ENCODE measurements at regions not wholly inside any gene's neighbourhood (a gene's known extent, or its start where the extent isn't known, plus 50 kb on each side); places are given as distances from the start of the nearest gene placed in this dataset.

DNA sequence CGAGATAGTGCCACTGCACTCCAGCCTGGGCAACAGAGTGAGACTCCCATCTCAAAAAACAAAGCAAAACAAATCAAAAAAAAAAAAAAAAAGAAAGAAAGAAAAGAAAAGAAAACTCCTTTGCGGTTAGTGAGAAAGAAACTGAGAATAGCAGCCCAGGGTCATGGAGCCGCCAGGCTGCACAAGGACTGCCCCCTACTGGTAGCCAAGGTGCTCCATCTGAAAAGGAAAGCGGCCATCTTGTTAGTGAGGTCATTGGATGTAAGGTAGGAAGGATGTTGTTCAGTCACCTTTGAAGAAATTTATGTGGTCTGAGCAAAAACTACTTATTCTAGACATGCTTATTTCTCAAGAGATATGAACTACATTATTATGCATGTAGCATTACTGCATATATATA is 660.6 kb upstream of the TENM3 start:
- Histone ChIP-seq H3K27ac (ENCODE audit: poor library complexity, severe bottlenecking) (no peak overlapping the region), H3K4me3 (ENCODE audit: severe bottlenecking) (no peak overlapping the region), H3K9me3 (ENCODE audit: severe bottlenecking) (no peaks in the 10 kb centered on the region), H3K27me3 (ENCODE audit: insufficient read depth, poor library complexity, severe bottlenecking) (no peaks in the 10 kb centered on the region), H3K36me3 (ENCODE audit: low read depth) (no peaks in the 10 kb centered on the region), H3K4me1 (ENCODE audit: insufficient read depth, poor library complexity, severe bottlenecking) (no peaks in the 10 kb centered on the region)
- no peak for DNase-seq (ENCODE audit: low spot score)
- no peak for ATAC-seq (ENCODE audit: low read depth)
- TF ChIP-seq, protein P1, sequence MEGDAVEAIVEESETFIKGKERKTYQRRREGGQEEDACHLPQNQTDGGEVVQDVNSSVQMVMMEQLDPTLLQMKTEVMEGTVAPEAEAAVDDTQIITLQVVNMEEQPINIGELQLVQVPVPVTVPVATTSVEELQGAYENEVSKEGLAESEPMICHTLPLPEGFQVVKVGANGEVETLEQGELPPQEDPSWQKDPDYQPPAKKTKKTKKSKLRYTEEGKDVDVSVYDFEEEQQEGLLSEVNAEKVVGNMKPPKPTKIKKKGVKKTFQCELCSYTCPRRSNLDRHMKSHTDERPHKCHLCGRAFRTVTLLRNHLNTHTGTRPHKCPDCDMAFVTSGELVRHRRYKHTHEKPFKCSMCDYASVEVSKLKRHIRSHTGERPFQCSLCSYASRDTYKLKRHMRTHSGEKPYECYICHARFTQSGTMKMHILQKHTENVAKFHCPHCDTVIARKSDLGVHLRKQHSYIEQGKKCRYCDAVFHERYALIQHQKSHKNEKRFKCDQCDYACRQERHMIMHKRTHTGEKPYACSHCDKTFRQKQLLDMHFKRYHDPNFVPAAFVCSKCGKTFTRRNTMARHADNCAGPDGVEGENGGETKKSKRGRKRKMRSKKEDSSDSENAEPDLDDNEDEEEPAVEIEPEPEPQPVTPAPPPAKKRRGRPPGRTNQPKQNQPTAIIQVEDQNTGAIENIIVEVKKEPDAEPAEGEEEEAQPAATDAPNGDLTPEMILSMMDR (IDR thresholded peaks at IDR 0.05; ENCODE audit: poor library complexity, severe bottlenecking): no peak

DNA sequence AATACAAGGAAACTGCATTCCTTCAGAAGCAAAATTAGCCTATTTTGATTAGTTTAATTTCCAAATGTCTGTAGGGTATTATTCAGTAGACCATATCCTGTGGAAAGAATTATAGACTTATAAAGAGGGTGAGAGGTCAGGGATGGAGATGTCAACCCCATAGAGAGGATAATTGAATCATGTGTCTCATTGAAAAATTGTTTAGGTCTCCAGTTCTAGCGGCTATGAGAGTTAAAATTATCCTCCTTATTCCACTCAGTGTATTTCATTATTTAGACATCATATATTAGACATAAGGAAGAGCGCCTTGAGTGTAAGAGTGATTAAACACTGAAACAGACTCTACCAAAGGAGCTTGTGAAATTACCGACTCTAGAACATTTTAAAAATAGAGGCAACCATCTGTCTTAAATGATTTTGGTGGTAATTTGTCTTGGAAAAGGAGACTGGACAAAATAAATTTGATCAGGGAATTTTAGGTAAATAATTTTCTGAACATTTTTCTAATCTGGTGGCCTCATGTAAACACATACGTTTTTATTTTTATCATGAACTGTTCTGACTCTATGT is 654.4 kb upstream of the TENM3 start:
- DNase-seq (ENCODE audit: low spot score): no peak
- Histone ChIP-seq H3K9me3 (ENCODE audit: severe bottlenecking) (no peaks in the 10 kb centered on the region), H3K4me1 (ENCODE audit: insufficient read depth, poor library complexity, severe bottlenecking) (no peaks in the 10 kb centered on the region), H3K27me3 (ENCODE audit: insufficient read depth, poor library complexity, severe bottlenecking) (no peaks in the 10 kb centered on the region), H3K4me3 (ENCODE audit: severe bottlenecking) (no peak overlapping the region), H3K27ac (ENCODE audit: poor library complexity, severe bottlenecking) (no peak overlapping the region), H3K36me3 (ENCODE audit: low read depth) (no peaks in the 10 kb centered on the region)
- TF ChIP-seq, protein P1 (IDR thresholded peaks at IDR 0.05; ENCODE audit: poor library complexity, severe bottlenecking): no peak
- no peak for ATAC-seq (ENCODE audit: low read depth)

DNA sequence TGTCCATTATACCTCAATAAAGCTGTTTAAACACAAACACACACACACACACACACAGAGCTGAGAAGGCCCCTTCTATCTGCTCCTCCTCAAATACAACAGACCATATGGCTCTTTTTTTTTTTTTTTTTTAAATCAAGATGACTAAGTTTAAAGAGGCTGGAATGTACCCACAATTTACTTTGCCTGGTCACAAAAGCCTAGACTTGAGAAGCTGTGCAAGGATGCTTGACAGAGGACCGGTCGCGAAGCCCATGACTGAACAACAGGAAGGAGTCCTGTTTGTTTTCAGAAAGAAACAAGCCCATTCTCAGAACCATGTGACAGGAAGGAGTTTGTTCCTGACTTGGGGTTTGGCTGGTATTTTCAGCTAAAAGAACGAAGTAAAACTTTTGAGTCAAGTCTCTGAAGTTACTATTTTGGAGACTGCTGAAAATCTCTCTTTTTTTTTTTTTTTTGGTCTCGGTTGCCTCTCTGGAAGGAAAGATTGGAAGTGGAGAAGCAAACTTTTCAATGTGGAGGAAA is 650.9 kb upstream of the TENM3 start:
- Histone ChIP-seq H3K4me1 (ENCODE audit: insufficient read depth, poor library complexity, severe bottlenecking) (peaks cover under 1% of the 10 kb centered on the region), H3K27ac (ENCODE audit: poor library complexity, severe bottlenecking) (no peak overlapping the region), H3K9me3 (ENCODE audit: severe bottlenecking) (no peaks in the 10 kb centered on the region), H3K4me3 (ENCODE audit: severe bottlenecking) (no peak overlapping the region), H3K27me3 (ENCODE audit: insufficient read depth, poor library complexity, severe bottlenecking) (no peaks in the 10 kb centered on the region), H3K36me3 (ENCODE audit: low read depth) (no peaks in the 10 kb centered on the region)
- TF ChIP-seq, protein P1 (IDR thresholded peaks at IDR 0.05; ENCODE audit: poor library complexity, severe bottlenecking): no peak
- ATAC-seq (ENCODE audit: low read depth): no peak
- DNase-seq (ENCODE audit: low spot score): no peak

DNA sequence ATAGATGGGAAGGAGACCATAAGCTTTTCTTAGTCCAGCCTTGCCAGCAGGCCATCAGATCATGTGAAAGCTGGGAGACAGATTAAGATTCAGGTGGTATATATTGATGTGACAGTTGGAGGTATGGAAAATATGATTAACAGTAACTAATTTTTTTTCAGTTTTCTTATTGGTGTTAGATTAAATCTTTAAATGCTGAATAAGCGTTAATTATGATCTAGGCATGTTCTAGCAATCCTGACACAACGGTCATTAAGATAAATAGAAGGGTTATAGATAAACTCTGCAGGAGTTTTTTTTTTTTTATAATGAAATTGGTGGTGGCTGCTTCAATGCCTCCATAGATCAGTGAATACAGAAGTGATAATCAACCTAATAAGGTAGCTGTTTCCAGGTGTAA is 649.5 kb upstream of the TENM3 start:
- Histone ChIP-seq H3K9me3 (ENCODE audit: severe bottlenecking) (no peaks in the 10 kb centered on the region), H3K27me3 (ENCODE audit: insufficient read depth, poor library complexity, severe bottlenecking) (no peaks in the 10 kb centered on the region), H3K4me1 (ENCODE audit: insufficient read depth, poor library complexity, severe bottlenecking) (peaks cover 3% of the 10 kb centered on the region), H3K4me3 (ENCODE audit: severe bottlenecking) (no peak overlapping the region), H3K27ac (ENCODE audit: poor library complexity, severe bottlenecking) (no peak overlapping the region), H3K36me3 (ENCODE audit: low read depth) (no peaks in the 10 kb centered on the region)
- ATAC-seq (ENCODE audit: low read depth) (no peak), DNase-seq (ENCODE audit: low spot score) (no peak)
- TF ChIP-seq, protein P1 (IDR thresholded peaks at IDR 0.05; ENCODE audit: poor library complexity, severe bottlenecking): no peak

DNA sequence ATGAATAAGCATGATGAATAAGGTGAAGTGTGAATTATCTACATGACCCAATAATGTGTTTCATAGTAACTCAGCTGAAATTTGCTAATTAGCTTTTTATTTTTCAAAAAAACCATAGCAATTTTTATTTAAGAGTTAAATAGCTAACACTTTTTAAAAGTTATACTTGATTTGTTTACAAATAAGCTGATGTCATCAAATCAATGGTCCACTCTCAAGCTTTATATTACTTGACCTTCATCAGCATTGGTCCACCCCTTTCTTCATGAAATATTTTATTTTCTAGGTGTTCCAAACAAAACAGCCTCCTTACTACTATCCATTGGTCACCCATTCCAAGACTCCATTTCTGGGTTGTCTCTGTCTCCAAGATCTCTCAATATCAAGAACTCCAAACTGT is 649.0 kb upstream of the TENM3 start:
- no peak overlapping the region for H3K27ac ChIP-seq (ENCODE audit: poor library complexity, severe bottlenecking)
- TF ChIP-seq, protein P1 (IDR thresholded peaks at IDR 0.05; ENCODE audit: poor library complexity, severe bottlenecking): no peak

More for the DNA sequence above, 649.0 kb upstream of the TENM3 start:
- DNase-seq (ENCODE audit: low spot score): no peak
- no peak for ATAC-seq (ENCODE audit: low read depth)
- peaks cover 3% of the 10 kb centered on the region for H3K4me1 ChIP-seq (ENCODE audit: insufficient read depth, poor library complexity, severe bottlenecking)
- H3K27me3 ChIP-seq (ENCODE audit: insufficient read depth, poor library complexity, severe bottlenecking): no peaks in the 10 kb centered on the region
- no peaks in the 10 kb centered on the region for H3K9me3 ChIP-seq (ENCODE audit: severe bottlenecking)
- no peaks in the 10 kb centered on the region for H3K36me3 ChIP-seq (ENCODE audit: low read depth)
- no peak overlapping the region for H3K4me3 ChIP-seq (ENCODE audit: severe bottlenecking)

Measured in RWPE2 (cell line).